OCI-LY1 (cell line): ENCODE measurements at regions not wholly inside any gene's neighbourhood (a gene's known extent, or its start where the extent isn't known, plus 50 kb on each side); places are given as distances from the start of the nearest gene placed in this dataset.

ENCODE experiments used
- EZH2 ChIP-seq: fragments of 200-600 bp; sonication (generic), shearing (Covaris generic); IDR thresholded peaks from 2 replicates; pipeline ENCODE4 v1.8.0; 2017; ENCODE audit warnings: borderline replicate concordance, mixed run types, mild to moderate bottlenecking, antibody characterized with exemption, low read length, moderate library complexity, mixed read lengths
- TF ChIP-seq, protein P1 (sequence below): fragments of 200-600 bp; sonication (generic), shearing (Covaris generic); IDR thresholded peaks from 2 replicates; pipeline ENCODE4 v1.5.1; 2017; ENCODE audit warnings: mild to moderate bottlenecking, antibody characterized with exemption, low read length, moderate library complexity, mixed read lengths

DNA sequence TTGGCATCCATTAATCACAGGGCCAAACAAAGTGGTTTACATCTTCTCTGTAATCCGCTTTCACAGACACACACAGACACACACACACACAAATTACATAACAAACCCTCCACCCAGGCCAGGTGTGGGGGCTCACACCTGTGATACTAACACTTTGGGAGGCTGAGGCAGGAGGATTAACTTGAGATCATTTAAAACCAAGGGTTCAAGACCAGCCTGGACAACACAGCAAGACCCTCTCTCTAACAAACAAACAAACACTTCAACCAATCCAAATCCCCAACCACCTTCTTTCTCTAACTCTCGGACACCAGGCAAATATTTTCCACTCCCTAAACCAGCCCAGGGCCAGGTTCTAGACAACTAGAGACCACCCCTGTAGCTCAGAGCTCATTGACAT, 79.5 kb upstream of the XPO1 start:
- TF ChIP-seq, protein P1, sequence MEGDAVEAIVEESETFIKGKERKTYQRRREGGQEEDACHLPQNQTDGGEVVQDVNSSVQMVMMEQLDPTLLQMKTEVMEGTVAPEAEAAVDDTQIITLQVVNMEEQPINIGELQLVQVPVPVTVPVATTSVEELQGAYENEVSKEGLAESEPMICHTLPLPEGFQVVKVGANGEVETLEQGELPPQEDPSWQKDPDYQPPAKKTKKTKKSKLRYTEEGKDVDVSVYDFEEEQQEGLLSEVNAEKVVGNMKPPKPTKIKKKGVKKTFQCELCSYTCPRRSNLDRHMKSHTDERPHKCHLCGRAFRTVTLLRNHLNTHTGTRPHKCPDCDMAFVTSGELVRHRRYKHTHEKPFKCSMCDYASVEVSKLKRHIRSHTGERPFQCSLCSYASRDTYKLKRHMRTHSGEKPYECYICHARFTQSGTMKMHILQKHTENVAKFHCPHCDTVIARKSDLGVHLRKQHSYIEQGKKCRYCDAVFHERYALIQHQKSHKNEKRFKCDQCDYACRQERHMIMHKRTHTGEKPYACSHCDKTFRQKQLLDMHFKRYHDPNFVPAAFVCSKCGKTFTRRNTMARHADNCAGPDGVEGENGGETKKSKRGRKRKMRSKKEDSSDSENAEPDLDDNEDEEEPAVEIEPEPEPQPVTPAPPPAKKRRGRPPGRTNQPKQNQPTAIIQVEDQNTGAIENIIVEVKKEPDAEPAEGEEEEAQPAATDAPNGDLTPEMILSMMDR, result no peak
- TF ChIP-seq EZH2, result no peak
